Caco-2 (cell line): ENCODE measurements at regions not wholly inside any gene's neighbourhood (a gene's known extent, or its start where the extent isn't known, plus 50 kb on each side); places are given as distances from the start of the nearest gene placed in this dataset.

Experiments used
- BruUV-seq: library from RNA; stranded (reverse); fragments of 400-500 nt; replicated peaks from 2 replicates; lab custom pipeline; 2021; lab: Mats Ljungman, UMichigan
- CTCF ChIA-PET: fragments of 300-600 bp; sonication (Branson Sonifier 250); formaldehyde crosslinking; loops from one replicate; lab custom pipeline; 2022; ENCODE audit warnings: antibody characterized with exemption; lab: Charles Lee
- POLR2A ChIA-PET: fragments of 300-600 bp; sonication (Branson Sonifier 250); formaldehyde crosslinking; loops from one replicate; lab custom pipeline; 2022; ENCODE audit warnings: antibody characterized with exemption; lab: Charles Lee
- DNase-seq, 2 experiments: peaks; one replicate each; pipeline versions ENCODE4 v3.0.0 to v3.0.0-alpha.2; 2020 to 2022
- H3K27me3 ChIP-seq: replicated peaks from 2 replicates; pipeline ENCODE4 v1.6.0; 2011; ENCODE audit warnings: low read length; ENCODE audit not compliant: control insufficient read depth, insufficient read depth
- H3K36me3 ChIP-seq: 2 replicates; pipeline ENCODE4 v1.5.1; 2011; ENCODE audit warnings: low read length; ENCODE audit not compliant: control insufficient read depth, insufficient read depth
- H3K4me1 ChIP-seq: fragments of 250-450 bp; sonication (Bioruptor Pico); 2 replicates; pipeline ENCODE4 v1.5.1; 2020; ENCODE audit warnings: mild to moderate bottlenecking
- H3K4me3 ChIP-seq: 2 replicates; pipeline ENCODE4 v1.5.1; 2011; ENCODE audit warnings: low read depth, mild to moderate bottlenecking, control low read depth, low read length
- H3K9me3 ChIP-seq: fragments of 250-450 bp; sonication (Bioruptor Pico); 2 replicates; pipeline ENCODE4 v1.5.1; 2020; ENCODE audit warnings: mild to moderate bottlenecking, moderate library complexity
- H3K27ac Mint-ChIP-seq: one replicate; pipeline ENCODE4 v1.8.0; 2022; ENCODE audit warnings: mixed read lengths; ENCODE audit not compliant: unreplicated experiment
- H3K27me3 Mint-ChIP-seq: one replicate; pipeline ENCODE4 v1.8.0; 2022; ENCODE audit warnings: mixed read lengths; ENCODE audit not compliant: insufficient read depth, unreplicated experiment
- H3K36me3 Mint-ChIP-seq: one replicate; pipeline ENCODE4 v1.8.0; 2022; ENCODE audit warnings: mild to moderate bottlenecking, mixed read lengths; ENCODE audit not compliant: insufficient read depth, unreplicated experiment
- H3K4me1 Mint-ChIP-seq: one replicate; pipeline ENCODE4 v1.8.0; 2022; ENCODE audit warnings: low read depth, mixed read lengths; ENCODE audit not compliant: unreplicated experiment
- H3K4me3 Mint-ChIP-seq: one replicate; pipeline ENCODE4 v1.8.0; 2022; ENCODE audit warnings: mild to moderate bottlenecking, moderate library complexity, mixed read lengths; ENCODE audit not compliant: unreplicated experiment
- H3K9me3 Mint-ChIP-seq: one replicate; pipeline ENCODE4 v1.8.0; 2022; ENCODE audit warnings: mixed read lengths; ENCODE audit not compliant: unreplicated experiment
- intact Hi-C: fragments of 100-400 bp; cut with micrococcal nuclease; formaldehyde crosslinking; loops from one replicate; pipeline ENCODE4 v1.10.0; 2022; ENCODE audit not compliant: unreplicated experiment
- TF ChIP-seq, protein P1 (sequence below), 2 experiments: fragments of 200-600 bp in 1 of 2; IDR thresholded peaks; 1 replicate in 1 of 2; 2 replicates in 1 of 2; pipeline versions ENCODE4 v1.5.1 to v1.8.0; 2011 to 2022; ENCODE audit warnings: antibody characterized with exemption in 1 of 2, control low read depth in 1 of 2, inconsistent platforms in 1 of 2, low read depth in 1 of 2, low read length in 1 of 2, mild to moderate bottlenecking in 1 of 2, moderate library complexity in 1 of 2; ENCODE audit not compliant: insufficient read depth in 1 of 2, severe bottlenecking in 1 of 2, unreplicated experiment in 1 of 2

DNA sequence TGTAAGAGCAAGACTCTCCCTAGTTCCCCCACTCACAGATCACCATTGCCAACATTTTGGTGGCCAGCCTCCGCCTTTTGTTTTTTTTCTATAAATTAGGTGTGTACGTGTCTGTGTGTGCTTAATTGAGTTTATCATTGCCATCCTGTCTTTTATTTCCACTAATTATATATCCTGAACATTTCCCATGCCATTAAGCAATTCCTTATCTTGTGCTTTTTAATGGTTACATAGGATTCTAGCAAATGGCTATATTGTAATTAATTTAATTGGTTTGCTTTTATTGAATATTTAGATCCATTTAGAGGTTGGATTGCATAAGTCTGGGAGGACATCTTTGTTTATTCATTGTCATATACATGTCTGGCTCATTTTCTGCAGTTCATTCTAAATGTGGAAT, 107.3 kb upstream of the RTL1 start:
- H3K9me3 Mint-ChIP-seq: no peaks in the 10 kb centered on the region
- no peak for DNase-seq
- H3K4me1 ChIP-seq: no peaks in the 10 kb centered on the region
- intact Hi-C loops: no loop called here
- no peaks in the 10 kb centered on the region for H3K36me3 Mint-ChIP-seq
- CTCF ChIA-PET: no interaction called here
- H3K4me3 Mint-ChIP-seq: no peak overlapping the region
- peaks cover 13% of the 10 kb centered on the region for H3K27me3 Mint-ChIP-seq
- H3K27ac Mint-ChIP-seq: no peak overlapping the region
- H3K9me3 ChIP-seq: no peaks in the 10 kb centered on the region
- TF ChIP-seq, protein P1, sequence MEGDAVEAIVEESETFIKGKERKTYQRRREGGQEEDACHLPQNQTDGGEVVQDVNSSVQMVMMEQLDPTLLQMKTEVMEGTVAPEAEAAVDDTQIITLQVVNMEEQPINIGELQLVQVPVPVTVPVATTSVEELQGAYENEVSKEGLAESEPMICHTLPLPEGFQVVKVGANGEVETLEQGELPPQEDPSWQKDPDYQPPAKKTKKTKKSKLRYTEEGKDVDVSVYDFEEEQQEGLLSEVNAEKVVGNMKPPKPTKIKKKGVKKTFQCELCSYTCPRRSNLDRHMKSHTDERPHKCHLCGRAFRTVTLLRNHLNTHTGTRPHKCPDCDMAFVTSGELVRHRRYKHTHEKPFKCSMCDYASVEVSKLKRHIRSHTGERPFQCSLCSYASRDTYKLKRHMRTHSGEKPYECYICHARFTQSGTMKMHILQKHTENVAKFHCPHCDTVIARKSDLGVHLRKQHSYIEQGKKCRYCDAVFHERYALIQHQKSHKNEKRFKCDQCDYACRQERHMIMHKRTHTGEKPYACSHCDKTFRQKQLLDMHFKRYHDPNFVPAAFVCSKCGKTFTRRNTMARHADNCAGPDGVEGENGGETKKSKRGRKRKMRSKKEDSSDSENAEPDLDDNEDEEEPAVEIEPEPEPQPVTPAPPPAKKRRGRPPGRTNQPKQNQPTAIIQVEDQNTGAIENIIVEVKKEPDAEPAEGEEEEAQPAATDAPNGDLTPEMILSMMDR (IDR thresholded peaks at IDR 0.05; ENCODE audit: insufficient read depth in 1 of 2, low read depth in 1 of 2, low read length in 1 of 2, severe bottlenecking in 1 of 2, unreplicated experiment in 1 of 2): no peak
- H3K4me1 Mint-ChIP-seq: no peaks in the 10 kb centered on the region
- no peak overlapping the region for H3K4me3 ChIP-seq
- POLR2A ChIA-PET: no interaction called here
- BruUV-seq: no TSS peak
- no peaks in the 10 kb centered on the region for H3K27me3 ChIP-seq
- no peaks in the 10 kb centered on the region for H3K36me3 ChIP-seq

DNA sequence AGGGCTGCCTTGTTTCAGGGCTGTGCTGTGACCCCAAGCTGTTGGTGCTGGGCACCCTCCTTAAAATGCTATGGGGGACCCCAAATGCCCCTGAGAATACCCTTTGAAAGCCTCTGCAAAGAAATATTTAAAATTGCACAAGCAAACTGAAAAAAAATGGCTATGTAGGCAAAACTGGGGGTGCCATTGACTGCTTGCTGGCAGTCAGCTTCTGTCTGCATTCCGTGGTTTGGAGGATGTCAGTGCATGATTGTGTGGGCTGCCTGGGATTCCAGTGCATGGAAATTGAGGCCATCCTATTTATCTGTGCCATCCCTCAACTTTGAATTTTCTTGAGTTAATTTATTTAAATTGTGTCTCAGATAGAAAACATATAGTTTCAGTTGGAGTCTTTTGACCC, 113.7 kb upstream of the RTL1 start:
- Histone ChIP-seq H3K4me3 (no peak overlapping the region), H3K4me1 (no peaks in the 10 kb centered on the region), H3K36me3 (no peaks in the 10 kb centered on the region), H3K27me3 (no peaks in the 10 kb centered on the region), H3K9me3 (no peaks in the 10 kb centered on the region)
- TF ChIP-seq, protein P1 (IDR thresholded peaks at IDR 0.05; ENCODE audit: insufficient read depth in 1 of 2, low read depth in 1 of 2, low read length in 1 of 2, severe bottlenecking in 1 of 2, unreplicated experiment in 1 of 2): no peak
- Mint-ChIP-seq H3K4me3 (no peak overlapping the region), H3K27ac (no peak overlapping the region), H3K36me3 (no peaks in the 10 kb centered on the region), H3K27me3 (peaks cover 8% of the 10 kb centered on the region), H3K9me3 (peaks cover 14% of the 10 kb centered on the region), H3K4me1 (no peaks in the 10 kb centered on the region)
- CTCF ChIA-PET: no interaction called here
- POLR2A ChIA-PET: no interaction called here
- intact Hi-C loops: no loop called here
- BruUV-seq: no TSS peak
- no peak for DNase-seq

DNA sequence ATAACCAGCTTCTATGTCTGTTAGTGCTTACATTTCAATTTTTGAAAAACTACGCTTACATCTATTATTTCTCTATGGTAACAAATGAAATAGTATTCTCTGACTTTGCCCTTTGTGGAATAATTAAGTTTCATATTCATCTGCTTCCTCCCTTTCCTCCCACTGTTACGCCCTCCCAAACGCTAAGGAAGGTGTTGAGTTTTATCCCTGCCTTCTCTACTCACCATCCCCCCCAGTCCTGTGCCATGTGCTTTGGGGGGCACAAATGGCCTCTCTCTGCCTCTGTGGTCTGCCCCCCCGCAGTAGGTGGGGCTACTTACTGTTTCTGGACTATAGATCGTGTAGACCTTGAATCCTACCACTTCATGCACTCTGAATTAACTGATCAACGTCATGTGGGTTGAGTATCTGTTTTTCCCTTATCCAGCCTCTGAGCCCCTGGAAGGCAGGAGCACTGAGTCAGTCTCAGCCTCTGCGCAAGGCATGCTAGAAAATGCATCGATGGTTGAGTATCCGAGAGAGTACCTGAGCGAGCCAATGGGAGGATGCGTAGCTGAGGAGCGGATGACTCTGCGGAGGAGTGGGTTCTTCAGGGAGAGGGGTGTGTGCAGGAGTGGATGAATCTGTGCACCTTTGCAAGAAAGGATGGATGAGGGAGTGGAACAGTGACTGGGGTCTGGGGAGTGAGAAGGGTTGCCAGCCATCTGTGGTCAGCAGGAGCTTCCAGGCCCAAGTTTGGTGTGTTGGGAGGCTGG, 114.5 kb upstream of the RTL1 start:
- Mint-ChIP-seq H3K4me1 (no peaks in the 10 kb centered on the region), H3K27me3 (peaks cover 8% of the 10 kb centered on the region), H3K36me3 (no peaks in the 10 kb centered on the region), H3K4me3 (no peak overlapping the region), H3K9me3 (peaks cover 14% of the 10 kb centered on the region), H3K27ac (no peak overlapping the region)
- H3K4me1 ChIP-seq: no peaks in the 10 kb centered on the region
- TF ChIP-seq, protein P1 (IDR thresholded peaks at IDR 0.05; ENCODE audit: insufficient read depth in 1 of 2, low read depth in 1 of 2, low read length in 1 of 2, severe bottlenecking in 1 of 2, unreplicated experiment in 1 of 2): no peak
- H3K36me3 ChIP-seq: no peaks in the 10 kb centered on the region
- no TSS peak for BruUV-seq
- no peaks in the 10 kb centered on the region for H3K9me3 ChIP-seq
- CTCF ChIA-PET: no interaction called here
- H3K4me3 ChIP-seq: no peak overlapping the region
- POLR2A ChIA-PET: no interaction called here
- no peak for DNase-seq
- no peaks in the 10 kb centered on the region for H3K27me3 ChIP-seq
- intact Hi-C loops: no loop called here
